ENCODE measurements at regions not wholly inside any gene's neighbourhood (a gene's known extent, or its start where the extent isn't known, plus 50 kb on each side); places are given as distances from the start of the nearest gene placed in this dataset.

- no peaks in the 10 kb centered on the region for H3K27me3 ChIP-seq
- no peak for TF ChIP-seq CTCF (IDR thresholded peaks at IDR 0.05; ENCODE audit: low read depth, low read length)
These were observed 79.5 kb upstream of the SLCO4A1 start for GRCh38 chr20:62562831-62563230.

DNA sequence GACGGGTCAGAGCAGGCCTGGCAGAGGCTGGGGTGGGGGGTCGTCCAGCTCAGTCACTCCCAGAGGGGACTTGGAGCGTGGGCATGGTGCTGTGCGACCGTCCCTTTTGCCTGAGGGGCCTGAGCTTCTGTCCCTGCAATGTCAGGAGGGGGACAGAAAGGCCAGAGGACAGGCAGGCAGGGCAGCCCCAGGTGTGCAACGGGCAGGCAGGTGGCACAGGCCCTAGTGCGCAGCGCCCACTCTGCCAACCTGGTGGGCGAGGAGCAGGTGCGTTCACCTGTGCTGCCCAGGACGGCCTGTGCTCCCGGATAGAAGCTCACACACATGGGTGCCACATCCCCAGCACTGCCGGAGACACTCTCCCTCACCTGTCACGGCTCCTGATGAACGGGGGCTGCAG, 78.7 kb upstream of the SLCO4A1 start:
- Histone ChIP-seq H3K27me3 (no peaks in the 10 kb centered on the region), H3K4me1 (no peaks in the 10 kb centered on the region), H3K4me3 (ENCODE audit: low read depth, low read length) (no peak overlapping the region), H3K36me3 (no peaks in the 10 kb centered on the region), H3K9me3 (no peaks in the 10 kb centered on the region)
- DNase-seq: no peak
- no peak for TF ChIP-seq CTCF (IDR thresholded peaks at IDR 0.05; ENCODE audit: low read depth, low read length)

More at GRCh38 chr20:62562831-62563230, 79.5 kb upstream of the SLCO4A1 start:
- Histone ChIP-seq H3K9me3 (no peaks in the 10 kb centered on the region), H3K36me3 (no peaks in the 10 kb centered on the region), H3K4me3 (ENCODE audit: low read depth, low read length) (no peak overlapping the region), H3K4me1 (no peaks in the 10 kb centered on the region)
- no peak for DNase-seq

DNA sequence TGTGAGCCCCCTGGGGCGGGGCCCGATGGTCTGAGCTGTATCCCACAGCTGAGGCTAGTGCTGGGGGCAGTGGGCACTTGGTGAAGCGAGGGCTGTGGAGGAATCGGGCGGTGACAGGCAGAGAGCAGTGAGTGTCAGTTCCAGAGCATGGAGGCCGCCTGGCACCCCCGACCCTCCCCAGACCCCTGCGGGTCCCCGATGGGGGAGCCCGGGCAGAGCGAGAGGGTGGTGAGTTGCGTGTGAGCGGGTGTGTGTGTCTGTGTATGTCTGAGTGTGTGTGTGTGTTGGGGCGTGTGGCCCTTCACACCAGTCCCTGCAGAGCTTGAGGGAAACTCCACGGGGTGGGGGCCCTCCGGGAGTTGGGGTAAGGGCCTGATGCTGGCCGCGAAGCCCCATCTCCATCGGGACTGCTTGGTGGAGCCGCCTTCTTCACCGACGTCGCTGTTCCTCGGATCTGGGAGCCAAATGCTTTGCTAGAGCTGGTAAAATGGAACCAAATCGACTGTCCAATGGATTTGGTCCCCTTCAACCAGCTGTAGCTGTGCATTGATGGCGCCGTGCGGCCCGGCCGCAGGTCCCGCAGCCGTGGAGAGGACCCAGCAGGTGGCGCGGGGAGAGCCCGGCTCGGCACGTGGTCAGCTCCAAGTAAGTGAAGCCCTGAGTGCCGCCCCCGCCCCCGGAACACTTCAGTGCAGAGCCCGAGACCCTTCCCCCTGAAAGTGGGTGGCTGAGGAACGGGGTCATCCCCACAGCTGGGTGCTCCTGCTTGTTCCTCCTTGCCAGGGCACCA, 77.7 kb upstream of the SLCO4A1 start:
- no peak for DNase-seq
- TF ChIP-seq CTCF (IDR thresholded peaks at IDR 0.05; ENCODE audit: low read depth, low read length): no peak

DNA sequence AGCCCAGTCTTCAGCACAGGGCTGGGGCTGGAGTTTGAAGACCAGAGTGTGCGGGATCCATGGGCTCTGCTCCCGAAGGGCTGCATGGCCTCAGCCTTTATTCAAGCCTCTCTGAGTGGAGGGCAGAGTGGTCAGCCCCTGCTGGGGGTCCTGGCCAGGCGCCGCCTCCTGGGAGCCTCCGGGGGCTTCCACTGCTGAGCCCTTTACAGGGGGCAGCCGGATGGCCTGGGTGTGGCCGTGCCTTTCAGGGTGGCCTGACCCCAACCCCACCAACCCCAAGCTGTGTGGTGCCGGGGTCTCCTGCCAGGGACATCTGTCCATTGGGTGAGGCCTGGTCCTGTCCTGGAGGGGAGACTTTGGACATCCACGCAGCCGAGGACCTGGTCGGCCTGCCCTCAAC, 76.0 kb upstream of the SLCO4A1 start:
- Histone ChIP-seq H3K9me3 (no peaks in the 10 kb centered on the region), H3K4me3 (ENCODE audit: low read depth, low read length) (no peak overlapping the region), H3K4me1 (no peaks in the 10 kb centered on the region), H3K36me3 (no peaks in the 10 kb centered on the region), H3K27me3 (no peaks in the 10 kb centered on the region)
- TF ChIP-seq CTCF (IDR thresholded peaks at IDR 0.05; ENCODE audit: low read depth, low read length): no peak
- DNase-seq: no peak

More for the DNA sequence above, 77.7 kb upstream of the SLCO4A1 start:
- Histone ChIP-seq H3K9me3 (no peaks in the 10 kb centered on the region), H3K4me1 (no peaks in the 10 kb centered on the region), H3K36me3 (no peaks in the 10 kb centered on the region), H3K4me3 (ENCODE audit: low read depth, low read length) (no peak overlapping the region), H3K27me3 (no peaks in the 10 kb centered on the region)

GRCh38 chr20:62566771-62567170, 75.5 kb upstream of the SLCO4A1 start:
- no peak overlapping the region for H3K4me3 ChIP-seq (ENCODE audit: low read depth, low read length)
- H3K4me1 ChIP-seq: no peaks in the 10 kb centered on the region
- no peaks in the 10 kb centered on the region for H3K36me3 ChIP-seq
- H3K27me3 ChIP-seq: no peaks in the 10 kb centered on the region
- H3K9me3 ChIP-seq: no peaks in the 10 kb centered on the region
- TF ChIP-seq CTCF (IDR thresholded peaks at IDR 0.05; ENCODE audit: low read depth, low read length): no peak
- DNase-seq: no peak

GRCh38 chr20:62567246-62568044, 74.9 kb upstream of the SLCO4A1 start:
- H3K4me1 ChIP-seq: no peaks in the 10 kb centered on the region
- no peak overlapping the region for H3K4me3 ChIP-seq (ENCODE audit: low read depth, low read length)
- no peak for DNase-seq
- H3K36me3 ChIP-seq: no peaks in the 10 kb centered on the region
- no peaks in the 10 kb centered on the region for H3K9me3 ChIP-seq
- no peak for TF ChIP-seq CTCF (IDR thresholded peaks at IDR 0.05; ENCODE audit: low read depth, low read length)
- no peaks in the 10 kb centered on the region for H3K27me3 ChIP-seq

Measured in BE2C (cell line).